H1 (cell line): ENCODE measurements at regions not wholly inside any gene's neighbourhood (a gene's known extent, or its start where the extent isn't known, plus 50 kb on each side); places are given as distances from the start of the nearest gene placed in this dataset.

Experiments used
- BCL11A ChIP-seq, 2 experiments: IDR thresholded peaks; one replicate each; pipeline ENCODE4 v1.6.1; 2011; ENCODE audit warnings: low read depth in 2 of 2, low read length in 2 of 2, mild to moderate bottlenecking in 2 of 2
- CHD2 ChIP-seq: IDR thresholded peaks from 2 replicates; pipeline ENCODE4 v1.6.1; 2012; ENCODE audit warnings: low read length, improper control_type of control experiment
- CHD7 ChIP-seq: fragments of 300-600 bp; sonication (generic); IDR thresholded peaks from 2 replicates; pipeline ENCODE4 v1.7.1; 2012; ENCODE audit warnings: low read length, moderate library complexity, mild to moderate bottlenecking, inconsistent platforms; ENCODE audit not compliant: insufficient replicate concordance
- CTCF ChIP-seq, 3 experiments: IDR thresholded peaks; 1 replicate in 2 of 3; 2 replicates in 1 of 3; pipeline versions ENCODE4 v1.5.1 to v1.6.1; 2011; ENCODE audit warnings: low read length in 3 of 3, mild to moderate bottlenecking in 3 of 3, inconsistent platforms in 2 of 3, low read depth in 1 of 3, moderate library complexity in 1 of 3; ENCODE audit not compliant: insufficient read depth in 1 of 3; ENCODE audit errors: control extremely low read depth in 1 of 3
- EGR1 ChIP-seq: IDR thresholded peaks from 2 replicates; pipeline ENCODE4 v1.6.1; 2011; ENCODE audit warnings: low read depth, low read length, borderline replicate concordance
- EP300 ChIP-seq, 2 experiments: IDR thresholded peaks; 1 replicate in 1 of 2; 2 replicates in 1 of 2; pipeline ENCODE4 v1.6.1; 2011 to 2012; ENCODE audit warnings: low read depth in 2 of 2, low read length in 2 of 2, mild to moderate bottlenecking in 2 of 2, borderline replicate concordance in 1 of 2, inconsistent platforms in 1 of 2, moderate library complexity in 1 of 2
- POLR2A ChIP-seq, 2 experiments: IDR thresholded peaks; 1 replicate in 1 of 2; 2 replicates in 1 of 2; pipeline ENCODE4 v1.6.1; 2011; ENCODE audit warnings: low read depth in 2 of 2, low read length in 2 of 2, mild to moderate bottlenecking in 2 of 2; ENCODE audit errors: control extremely low read depth in 1 of 2
- RAD21 ChIP-seq, 2 experiments: IDR thresholded peaks in 1 of 2; conservative IDR thresholded peaks in 1 of 2; 2 replicates each; pipeline ENCODE4 v1.6.1; 2011; ENCODE audit warnings: low read depth in 2 of 2, low read length in 2 of 2, improper control_type of control experiment in 1 of 2, inconsistent platforms in 1 of 2, mild to moderate bottlenecking in 1 of 2, moderate library complexity in 1 of 2
- RFX5 ChIP-seq: IDR thresholded peaks from 2 replicates; pipeline ENCODE4 v1.6.1; 2011; ENCODE audit warnings: low read depth, low read length, improper control_type of control experiment, borderline replicate concordance
- SP1 ChIP-seq: IDR thresholded peaks from 2 replicates; pipeline ENCODE4 v1.6.1; 2011; ENCODE audit warnings: low read depth, low read length
- SRF ChIP-seq: IDR thresholded peaks from 2 replicates; pipeline ENCODE4 v1.6.1; 2011; ENCODE audit warnings: mild to moderate bottlenecking, low read depth, low read length, moderate library complexity
- TCF12 ChIP-seq: IDR thresholded peaks from 2 replicates; pipeline ENCODE4 v1.6.1; 2011; ENCODE audit warnings: low read depth, mild to moderate bottlenecking, low read length
- USF2 ChIP-seq: IDR thresholded peaks from 2 replicates; pipeline ENCODE4 v1.6.1; 2011; ENCODE audit warnings: low read length, improper control_type of control experiment
- YY1 ChIP-seq: IDR thresholded peaks from 2 replicates; pipeline ENCODE4 v1.6.1; 2011; ENCODE audit warnings: low read depth, mild to moderate bottlenecking, low read length

GRCh38 chr6:121651420-121651819, 216.0 kb downstream of the GJA1 start:
- no peak for TF ChIP-seq RAD21 (IDR thresholded peaks at IDR 0.05 in 1 of 2, conservative IDR thresholded peaks at IDR 0.05 in 1 of 2; ENCODE audit: low read depth in 2 of 2, low read length in 2 of 2)
- no peak for TF ChIP-seq CHD2
- no peak for TF ChIP-seq EP300 (IDR thresholded peaks at IDR 0.05; ENCODE audit: borderline replicate concordance in 1 of 2, low read depth in 2 of 2, low read length in 2 of 2)
- TF ChIP-seq TCF12 = no peak
- no peak for TF ChIP-seq CTCF (IDR thresholded peaks at IDR 0.05; ENCODE audit: control extremely low read depth in 1 of 3, insufficient read depth in 1 of 3, low read depth in 1 of 3, low read length in 3 of 3)
- no peak for TF ChIP-seq BCL11A (IDR thresholded peaks at IDR 0.05; ENCODE audit: low read depth in 2 of 2, low read length in 2 of 2)
- TF ChIP-seq RFX5 = no peak
- TF ChIP-seq POLR2A (IDR thresholded peaks at IDR 0.05; ENCODE audit: control extremely low read depth in 1 of 2, low read depth in 2 of 2, low read length in 2 of 2) = no peak
- no peak for TF ChIP-seq YY1
- TF ChIP-seq EGR1 = no peak
- TF ChIP-seq CHD7 = no peak
- TF ChIP-seq USF2 = no peak
- TF ChIP-seq SRF = no peak
- TF ChIP-seq SP1 = no peak
